Keratinocyte (primary cell): ENCODE measurements at regions not wholly inside any gene's neighbourhood (a gene's known extent, or its start where the extent isn't known, plus 50 kb on each side); places are given as distances from the start of the nearest gene placed in this dataset.

Experiments used
- EZH2 ChIP-seq: IDR thresholded peaks from one replicate; pipeline ENCODE4 v1.6.1; 2012; ENCODE audit warnings: inconsistent platforms, mild to moderate bottlenecking, low read length, moderate library complexity
- TF ChIP-seq, protein P1 (sequence below), 3 experiments: IDR thresholded peaks in 1 of 3; conservative IDR thresholded peaks in 1 of 3; optimal IDR thresholded peaks in 1 of 3; 2 replicates in 2 of 3; 3 replicates in 1 of 3; pipeline versions ENCODE3 to v1.5.1; 2011; ENCODE audit warnings: low read length in 3 of 3, mild to moderate bottlenecking in 3 of 3, moderate library complexity in 2 of 3, control low read depth in 1 of 3, inconsistent platforms in 1 of 3; ENCODE audit not compliant: insufficient read depth in 2 of 3; ENCODE audit errors: extremely low read depth in 1 of 3

DNA sequence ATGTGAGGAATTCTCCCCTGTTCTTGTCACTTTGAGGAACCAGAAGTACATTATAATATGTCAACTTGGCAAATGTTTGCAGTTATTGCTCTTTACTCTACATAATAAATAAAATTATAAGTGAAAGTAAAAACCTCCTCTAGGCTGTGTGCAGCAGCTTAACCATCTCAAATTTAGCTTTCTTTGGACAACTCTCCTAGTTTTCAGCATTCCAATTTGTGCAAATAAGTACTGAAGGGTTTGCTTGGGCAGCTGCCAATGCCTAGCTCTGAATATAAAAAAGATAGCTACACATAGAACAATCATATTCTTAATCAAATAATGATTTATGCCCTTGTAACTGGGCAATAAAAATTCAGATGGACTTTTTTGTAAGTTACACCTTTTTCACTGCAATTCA is 82.5 kb downstream of the GASK1B start:
- TF ChIP-seq, protein P1, sequence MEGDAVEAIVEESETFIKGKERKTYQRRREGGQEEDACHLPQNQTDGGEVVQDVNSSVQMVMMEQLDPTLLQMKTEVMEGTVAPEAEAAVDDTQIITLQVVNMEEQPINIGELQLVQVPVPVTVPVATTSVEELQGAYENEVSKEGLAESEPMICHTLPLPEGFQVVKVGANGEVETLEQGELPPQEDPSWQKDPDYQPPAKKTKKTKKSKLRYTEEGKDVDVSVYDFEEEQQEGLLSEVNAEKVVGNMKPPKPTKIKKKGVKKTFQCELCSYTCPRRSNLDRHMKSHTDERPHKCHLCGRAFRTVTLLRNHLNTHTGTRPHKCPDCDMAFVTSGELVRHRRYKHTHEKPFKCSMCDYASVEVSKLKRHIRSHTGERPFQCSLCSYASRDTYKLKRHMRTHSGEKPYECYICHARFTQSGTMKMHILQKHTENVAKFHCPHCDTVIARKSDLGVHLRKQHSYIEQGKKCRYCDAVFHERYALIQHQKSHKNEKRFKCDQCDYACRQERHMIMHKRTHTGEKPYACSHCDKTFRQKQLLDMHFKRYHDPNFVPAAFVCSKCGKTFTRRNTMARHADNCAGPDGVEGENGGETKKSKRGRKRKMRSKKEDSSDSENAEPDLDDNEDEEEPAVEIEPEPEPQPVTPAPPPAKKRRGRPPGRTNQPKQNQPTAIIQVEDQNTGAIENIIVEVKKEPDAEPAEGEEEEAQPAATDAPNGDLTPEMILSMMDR (optimal IDR thresholded peaks at IDR 0.05 in 1 of 3, IDR thresholded peaks at IDR 0.05 in 1 of 3, conservative IDR thresholded peaks at IDR 0.05 in 1 of 3; ENCODE audit: extremely low read depth in 1 of 3, insufficient read depth in 2 of 3, low read length in 3 of 3), result no peak
- TF ChIP-seq EZH2, result no peak
